ENCODE measurements at regions not wholly inside any gene's neighbourhood (a gene's known extent, or its start where the extent isn't known, plus 50 kb on each side); places are given as distances from the start of the nearest gene placed in this dataset.
A peak's percentile ranks its signal among the peaks of the same experiment; 100 is the strongest.

DNA sequence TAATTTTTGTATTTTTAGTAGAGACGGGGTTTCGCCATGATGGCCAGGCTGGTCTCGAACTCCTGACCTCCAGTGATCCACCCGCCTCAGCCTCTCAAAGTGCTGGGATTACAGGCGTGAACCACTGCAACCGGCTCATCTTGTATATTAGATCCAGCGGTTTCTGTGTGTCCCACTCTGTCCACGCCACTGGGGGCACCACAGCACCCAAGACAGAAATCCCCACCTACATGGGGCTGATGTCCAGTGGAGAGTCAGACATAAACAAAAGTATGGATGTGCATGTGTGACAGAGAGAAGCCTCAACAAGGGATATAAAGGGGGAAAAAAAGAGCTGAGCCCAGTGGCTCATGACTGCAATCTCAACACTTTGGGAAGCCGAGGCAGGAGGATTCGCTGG lies 65.8 kb upstream of the ADGRE5 start:
- TF ChIP-seq, protein P1, sequence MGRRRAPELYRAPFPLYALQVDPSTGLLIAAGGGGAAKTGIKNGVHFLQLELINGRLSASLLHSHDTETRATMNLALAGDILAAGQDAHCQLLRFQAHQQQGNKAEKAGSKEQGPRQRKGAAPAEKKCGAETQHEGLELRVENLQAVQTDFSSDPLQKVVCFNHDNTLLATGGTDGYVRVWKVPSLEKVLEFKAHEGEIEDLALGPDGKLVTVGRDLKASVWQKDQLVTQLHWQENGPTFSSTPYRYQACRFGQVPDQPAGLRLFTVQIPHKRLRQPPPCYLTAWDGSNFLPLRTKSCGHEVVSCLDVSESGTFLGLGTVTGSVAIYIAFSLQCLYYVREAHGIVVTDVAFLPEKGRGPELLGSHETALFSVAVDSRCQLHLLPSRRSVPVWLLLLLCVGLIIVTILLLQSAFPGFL (CRISPR knock-in tag; IDR thresholded peaks at IDR 0.05), result no peak
- TF ChIP-seq, protein P2, sequence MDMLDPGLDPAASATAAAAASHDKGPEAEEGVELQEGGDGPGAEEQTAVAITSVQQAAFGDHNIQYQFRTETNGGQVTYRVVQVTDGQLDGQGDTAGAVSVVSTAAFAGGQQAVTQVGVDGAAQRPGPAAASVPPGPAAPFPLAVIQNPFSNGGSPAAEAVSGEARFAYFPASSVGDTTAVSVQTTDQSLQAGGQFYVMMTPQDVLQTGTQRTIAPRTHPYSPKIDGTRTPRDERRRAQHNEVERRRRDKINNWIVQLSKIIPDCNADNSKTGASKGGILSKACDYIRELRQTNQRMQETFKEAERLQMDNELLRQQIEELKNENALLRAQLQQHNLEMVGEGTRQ (CRISPR knock-in tag; IDR thresholded peaks at IDR 0.05), result no peak
- no peak for TF ChIP-seq NR4A1 (CRISPR knock-in tag; IDR thresholded peaks at IDR 0.05)
- TF ChIP-seq NR4A1 (tag; IDR thresholded peaks at IDR 0.05), result no peak
- TF ChIP-seq, protein P3, sequence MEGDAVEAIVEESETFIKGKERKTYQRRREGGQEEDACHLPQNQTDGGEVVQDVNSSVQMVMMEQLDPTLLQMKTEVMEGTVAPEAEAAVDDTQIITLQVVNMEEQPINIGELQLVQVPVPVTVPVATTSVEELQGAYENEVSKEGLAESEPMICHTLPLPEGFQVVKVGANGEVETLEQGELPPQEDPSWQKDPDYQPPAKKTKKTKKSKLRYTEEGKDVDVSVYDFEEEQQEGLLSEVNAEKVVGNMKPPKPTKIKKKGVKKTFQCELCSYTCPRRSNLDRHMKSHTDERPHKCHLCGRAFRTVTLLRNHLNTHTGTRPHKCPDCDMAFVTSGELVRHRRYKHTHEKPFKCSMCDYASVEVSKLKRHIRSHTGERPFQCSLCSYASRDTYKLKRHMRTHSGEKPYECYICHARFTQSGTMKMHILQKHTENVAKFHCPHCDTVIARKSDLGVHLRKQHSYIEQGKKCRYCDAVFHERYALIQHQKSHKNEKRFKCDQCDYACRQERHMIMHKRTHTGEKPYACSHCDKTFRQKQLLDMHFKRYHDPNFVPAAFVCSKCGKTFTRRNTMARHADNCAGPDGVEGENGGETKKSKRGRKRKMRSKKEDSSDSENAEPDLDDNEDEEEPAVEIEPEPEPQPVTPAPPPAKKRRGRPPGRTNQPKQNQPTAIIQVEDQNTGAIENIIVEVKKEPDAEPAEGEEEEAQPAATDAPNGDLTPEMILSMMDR (IDR thresholded peaks at IDR 0.05 in 2 of 3, conservative IDR thresholded peaks at IDR 0.05 in 1 of 3; ENCODE audit: insufficient read depth in 2 of 3, low read depth in 1 of 3, low read length in 3 of 3), result peak in 1 of 3 experiments; percentile 16; a peak in 1 of 6 replicates
- TF ChIP-seq, protein P4, sequence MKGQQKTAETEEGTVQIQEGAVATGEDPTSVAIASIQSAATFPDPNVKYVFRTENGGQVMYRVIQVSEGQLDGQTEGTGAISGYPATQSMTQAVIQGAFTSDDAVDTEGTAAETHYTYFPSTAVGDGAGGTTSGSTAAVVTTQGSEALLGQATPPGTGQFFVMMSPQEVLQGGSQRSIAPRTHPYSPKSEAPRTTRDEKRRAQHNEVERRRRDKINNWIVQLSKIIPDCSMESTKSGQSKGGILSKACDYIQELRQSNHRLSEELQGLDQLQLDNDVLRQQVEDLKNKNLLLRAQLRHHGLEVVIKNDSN (CRISPR knock-in tag; IDR thresholded peaks at IDR 0.05), result no peak
- no peak for TF ChIP-seq CHD2 (IDR thresholded peaks at IDR 0.05; ENCODE audit: low read depth, low read length)
- no peak for TF ChIP-seq NR3C1 (CRISPR knock-in tag; IDR thresholded peaks at IDR 0.05)

All from K562 (cell line).